ENCODE measurements at regions not wholly inside any gene's neighbourhood (a gene's known extent, or its start where the extent isn't known, plus 50 kb on each side); places are given as distances from the start of the nearest gene placed in this dataset.

DNA sequence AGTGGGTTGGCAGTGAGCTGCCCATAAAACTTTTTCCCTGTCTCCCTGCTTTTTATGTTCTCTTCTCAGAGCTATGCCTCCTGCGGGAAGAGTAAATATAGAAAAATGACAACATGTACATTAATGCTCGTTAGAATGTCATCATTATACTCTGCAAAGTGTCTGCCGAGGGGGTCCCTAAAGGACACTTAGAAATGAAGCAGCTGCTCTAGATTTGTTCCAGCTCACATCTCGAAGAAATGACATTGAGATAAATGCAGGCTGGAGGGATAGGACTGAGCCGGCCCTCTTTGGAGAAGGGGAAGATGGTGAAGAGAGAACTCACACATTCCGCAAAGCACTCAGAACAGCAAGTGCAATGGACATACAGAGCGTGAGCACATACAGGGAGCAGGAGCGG lies 240.0 kb downstream of the NXPE2 start:
- TF ChIP-seq POLR2AphosphoS5 (IDR thresholded peaks at IDR 0.05; ENCODE audit: borderline replicate concordance, low read depth, low read length) (no peak), EZH2 (IDR thresholded peaks at IDR 0.05) (no peak)
